ENCODE measurements at regions not wholly inside any gene's neighbourhood (a gene's known extent, or its start where the extent isn't known, plus 50 kb on each side); places are given as distances from the start of the nearest gene placed in this dataset.
"Not testable (repeated sequence)": the region's sequence is repeated elsewhere in the genome, so short reads cannot be mapped to it uniquely, and the experiment has no call there.

DNA sequence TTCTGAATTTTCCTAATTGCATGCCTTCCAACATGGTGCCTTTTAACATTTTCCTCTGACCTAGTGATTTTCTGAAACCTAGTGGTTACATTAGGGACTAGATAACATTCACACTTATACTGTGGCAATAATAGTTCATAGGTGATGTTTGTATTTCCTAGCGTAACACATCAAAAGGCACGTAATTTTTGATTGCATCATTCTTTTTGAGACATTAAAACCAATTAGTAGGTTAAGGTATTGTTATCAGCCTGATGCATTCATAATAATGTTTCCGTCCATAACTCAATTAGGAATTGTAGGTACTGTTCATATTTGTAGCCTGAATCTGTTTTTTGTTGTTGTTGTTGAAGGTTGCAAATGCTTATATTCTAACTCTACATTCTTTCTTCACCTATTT lies 192.4 kb downstream of the ANXA1 start:
- no peak for DNase-seq

DNA sequence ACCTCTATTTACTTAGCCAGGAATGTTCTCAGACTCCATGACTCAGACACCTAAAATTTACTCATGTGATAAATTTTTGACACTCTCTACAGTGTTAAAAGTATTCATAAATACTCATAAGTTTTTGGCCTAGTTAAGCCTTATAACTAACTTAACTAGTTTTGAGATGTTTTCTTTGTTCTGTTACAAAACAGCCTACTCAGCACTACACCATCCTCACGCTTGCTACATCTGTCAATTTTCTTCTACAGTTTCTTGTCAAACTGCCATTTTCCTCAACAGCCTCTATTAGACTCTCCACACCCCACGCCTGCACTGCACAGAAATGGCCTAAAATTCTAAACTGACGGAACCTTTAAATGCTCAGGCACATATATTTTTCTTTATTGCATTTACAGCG lies 195.5 kb downstream of the ANXA1 start:
- no peak for DNase-seq

DNA sequence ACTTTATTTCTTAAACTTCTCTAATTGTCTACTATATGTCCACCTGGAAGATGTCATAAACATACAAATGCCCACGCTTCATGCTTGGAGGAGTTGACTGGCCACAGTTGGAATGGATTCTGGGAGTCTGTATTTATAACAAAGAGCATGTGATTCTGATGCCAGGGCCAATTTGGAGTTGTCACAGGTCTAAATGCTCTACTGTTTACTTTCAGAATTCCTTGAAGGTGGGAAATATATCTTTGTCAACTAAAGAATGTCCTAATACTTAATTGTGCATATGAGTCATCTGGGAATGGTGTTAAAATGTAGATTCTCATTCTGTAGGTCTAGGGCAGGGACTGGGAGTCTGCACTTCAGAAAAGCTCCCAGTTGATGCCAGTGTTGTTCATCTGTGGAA lies 196.1 kb downstream of the ANXA1 start:
- no peak for DNase-seq

DNA sequence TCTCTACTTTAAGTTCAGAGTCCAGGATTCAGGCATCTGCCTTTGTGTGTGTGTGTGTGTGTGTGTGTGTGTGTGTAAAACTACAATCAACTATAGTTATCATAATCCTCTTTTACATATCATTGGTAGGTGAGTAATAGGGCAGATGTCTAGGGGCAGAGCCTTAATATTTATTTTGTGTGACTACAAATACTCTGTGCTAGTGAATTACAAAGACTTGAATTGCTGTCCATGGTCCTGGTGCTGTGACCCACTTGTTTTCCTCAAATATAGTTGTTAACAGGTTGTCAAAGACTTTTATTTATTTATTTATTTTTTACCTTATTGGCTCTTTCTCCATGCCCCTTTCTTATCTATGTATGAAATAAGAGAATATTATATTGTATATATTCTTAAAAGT lies 196.8 kb downstream of the ANXA1 start:
- DNase-seq, result no peak

DNA sequence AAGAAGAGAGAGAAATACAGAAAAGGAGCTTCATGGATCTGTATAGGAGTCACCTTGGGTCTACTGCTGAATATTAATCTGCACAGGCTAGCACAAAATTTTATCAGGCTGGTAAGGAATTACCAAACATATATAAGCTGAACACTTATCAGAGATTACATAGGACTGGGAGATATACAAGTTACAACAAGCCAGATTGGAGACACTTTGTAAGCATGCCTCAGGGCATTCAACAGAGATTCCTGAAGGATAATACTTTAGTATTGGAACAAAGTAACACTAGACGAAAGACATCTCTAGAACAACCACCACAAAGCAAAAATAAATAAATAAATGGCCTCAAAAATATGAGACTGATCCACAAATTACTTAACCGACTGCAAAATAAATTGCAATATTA lies 197.8 kb downstream of the ANXA1 start:
- no peak for DNase-seq

DNA sequence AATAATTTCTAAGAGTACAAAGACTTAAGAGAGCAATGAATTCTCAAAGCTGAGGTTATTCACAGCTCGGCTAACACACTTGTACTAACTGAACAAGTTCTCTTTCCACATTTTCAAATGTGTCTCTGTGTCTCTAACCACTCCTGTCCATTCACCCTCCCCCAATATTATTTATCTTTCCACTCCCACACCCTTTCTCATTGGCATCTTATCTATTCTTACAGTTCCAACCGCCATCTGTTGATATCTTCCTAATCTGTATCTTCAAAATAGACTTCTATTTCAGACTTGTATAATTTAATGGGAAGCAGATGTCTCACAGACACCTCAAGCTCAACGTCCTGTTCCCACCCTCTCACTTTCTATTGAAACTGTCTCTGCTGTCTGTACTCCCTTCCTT lies 205.9 kb downstream of the ANXA1 start:
- DNase-seq, result no peak

DNA sequence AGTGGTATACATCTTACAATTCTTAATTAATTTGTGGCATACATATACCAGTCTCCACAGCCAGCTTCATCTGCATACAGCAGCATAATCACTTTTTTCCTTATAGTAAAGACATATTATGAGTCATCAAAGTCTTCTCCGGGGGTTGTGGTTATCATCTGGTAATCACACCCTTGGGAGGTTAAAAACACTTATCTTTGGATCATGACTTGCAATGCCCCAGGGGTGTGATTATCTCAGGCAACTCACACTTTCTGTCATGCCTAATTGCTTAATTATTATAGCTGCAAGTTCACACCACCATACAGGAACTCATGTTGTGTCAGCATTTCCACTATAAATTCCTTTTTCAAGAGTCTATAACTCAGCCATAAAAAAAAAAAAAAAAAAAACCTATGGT lies 218.4 kb downstream of the ANXA1 start:
- no peak for DNase-seq

DNA sequence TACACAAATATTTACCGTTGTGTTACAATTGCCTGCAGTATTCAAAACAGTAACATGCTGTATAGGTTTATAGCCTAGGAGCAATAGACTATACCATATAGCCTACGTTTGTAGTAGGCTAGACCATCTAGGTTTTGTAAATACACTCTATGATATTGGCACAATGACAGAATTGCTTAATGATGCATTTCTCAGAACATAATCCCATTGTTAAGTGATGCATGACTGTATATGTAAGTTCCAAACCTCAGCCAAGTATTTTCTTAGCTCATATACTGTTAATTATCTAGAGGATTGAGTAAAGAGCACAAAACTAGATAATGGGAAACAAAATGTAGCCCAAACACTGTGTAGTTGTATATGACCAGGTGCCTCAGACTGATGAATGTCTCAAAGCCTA lies 220.1 kb downstream of the ANXA1 start:
- DNase-seq, result no peak

DNA sequence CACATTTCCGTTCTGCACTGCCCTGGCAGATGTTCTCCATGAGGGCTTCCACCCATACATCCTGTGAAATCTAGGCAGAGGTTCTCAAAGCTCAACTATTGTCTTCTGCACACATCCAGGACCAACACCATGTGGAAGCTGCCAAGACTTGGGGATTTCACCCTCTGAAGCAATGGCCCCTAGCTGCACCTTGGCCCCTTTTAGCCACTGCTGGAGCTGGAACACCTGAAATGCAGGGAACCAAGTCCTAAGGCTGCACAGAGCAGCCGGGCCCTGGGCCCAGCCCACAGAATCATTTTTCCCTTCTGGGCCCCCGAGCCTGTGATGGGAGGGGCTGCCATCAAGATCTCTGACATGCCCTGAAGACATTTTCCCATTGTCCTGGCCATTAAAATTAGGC lies 228.7 kb downstream of the ANXA1 start:
- no peak for DNase-seq

DNA sequence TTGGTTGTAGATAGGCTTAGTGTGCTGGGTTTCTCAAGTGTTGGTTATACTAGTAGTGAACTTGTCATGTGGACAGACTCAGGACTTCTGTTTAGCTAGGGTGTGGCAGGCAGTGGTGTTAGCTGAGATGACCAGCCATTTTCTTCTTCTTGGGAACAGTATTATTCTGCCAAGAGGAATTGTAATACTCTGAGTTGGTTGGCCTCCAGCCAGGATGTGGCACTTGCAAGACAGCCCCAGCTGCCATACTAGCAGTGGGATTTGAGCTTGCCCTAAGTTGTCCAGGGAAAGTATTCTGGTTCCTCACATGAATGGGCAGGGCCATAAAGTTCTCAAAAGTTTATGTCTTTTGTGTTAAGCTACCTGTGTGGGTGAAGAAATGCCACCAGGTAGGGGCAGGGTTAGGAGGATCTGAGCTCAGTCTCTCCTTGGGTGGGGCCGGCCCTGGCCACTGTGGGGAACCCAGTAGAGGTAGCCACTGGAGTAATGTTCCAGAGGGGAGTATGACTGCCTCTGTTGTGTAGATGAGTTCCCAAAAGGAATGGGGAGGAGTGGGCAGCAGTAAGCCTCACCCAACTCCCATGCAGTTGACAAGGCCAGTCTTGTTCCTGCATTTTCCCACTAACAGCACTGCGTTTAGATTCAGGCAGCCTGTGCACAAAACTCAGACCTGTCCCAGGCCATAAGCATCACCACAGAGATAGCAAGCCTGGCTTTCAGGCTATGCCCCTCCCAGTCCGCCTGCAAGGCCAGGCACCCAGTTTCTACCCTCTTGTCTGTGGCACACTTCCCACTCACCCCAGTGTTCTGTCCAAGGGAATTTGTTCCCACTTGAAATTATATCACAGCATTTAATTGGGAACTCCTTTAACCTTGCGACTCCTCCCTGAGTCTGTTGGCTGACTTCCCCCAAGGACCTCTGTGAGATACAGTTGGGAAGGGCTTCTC lies 250.7 kb downstream of the ANXA1 start:
- DNase-seq, result no peak

DNA sequence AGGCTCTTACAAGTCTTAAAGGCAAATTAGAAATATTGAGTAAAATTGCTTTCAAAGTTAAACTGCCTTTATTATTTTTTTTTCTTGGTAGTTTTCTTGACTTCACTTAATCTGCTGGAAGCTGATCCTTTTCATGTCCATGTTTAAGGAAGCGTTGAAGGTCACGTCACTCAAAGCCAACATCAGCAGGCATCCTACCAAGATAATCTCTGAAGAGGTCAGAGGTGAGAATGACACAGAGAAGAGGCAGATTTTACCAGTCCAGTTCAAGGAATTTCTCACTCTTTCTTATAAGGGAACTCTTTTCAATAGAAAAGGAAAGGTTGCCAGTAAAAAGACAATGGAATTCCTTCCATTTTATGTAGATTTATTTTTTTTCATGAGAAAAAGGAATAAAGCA lies 259.8 kb downstream of the ANXA1 start:
- no peak for DNase-seq

DNA sequence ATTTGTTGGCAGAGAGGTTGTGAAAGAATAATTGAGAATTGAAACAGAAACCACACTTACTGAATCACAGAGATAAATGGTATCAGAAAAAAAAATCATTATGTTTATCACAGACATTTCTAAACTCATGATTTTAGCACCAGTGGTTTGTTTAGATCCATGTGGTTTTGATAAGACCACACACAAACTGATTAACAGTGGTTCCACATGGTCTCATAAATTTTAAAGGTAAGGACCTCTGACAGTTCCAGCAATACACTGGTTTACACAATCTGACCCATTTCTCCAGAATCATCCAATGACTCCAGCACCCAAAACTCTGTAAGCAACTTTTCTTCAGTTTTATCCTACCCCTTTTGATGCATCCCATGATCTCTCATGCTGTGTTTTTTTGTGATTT lies 261.2 kb downstream of the ANXA1 start:
- no peak for DNase-seq

DNA sequence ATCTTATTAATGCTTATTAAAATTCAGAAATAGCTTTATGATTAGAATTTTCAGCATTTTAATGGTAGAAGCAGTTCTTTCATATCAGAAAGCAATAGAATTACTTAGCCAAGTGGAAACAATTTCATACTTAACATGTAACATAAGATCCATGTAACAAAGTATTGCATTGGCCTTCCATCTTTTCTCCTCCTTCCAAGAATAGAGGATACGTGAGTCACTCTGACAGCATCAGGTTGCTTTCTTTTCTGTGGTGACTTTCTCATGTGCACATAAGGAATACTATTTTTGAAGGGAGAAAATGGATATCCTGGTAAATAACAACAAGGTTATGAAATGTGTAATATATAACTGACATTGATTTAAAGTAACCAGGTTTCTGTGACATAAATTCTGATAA lies 272.2 kb downstream of the ANXA1 start:
- DNase-seq, result no peak

DNA sequence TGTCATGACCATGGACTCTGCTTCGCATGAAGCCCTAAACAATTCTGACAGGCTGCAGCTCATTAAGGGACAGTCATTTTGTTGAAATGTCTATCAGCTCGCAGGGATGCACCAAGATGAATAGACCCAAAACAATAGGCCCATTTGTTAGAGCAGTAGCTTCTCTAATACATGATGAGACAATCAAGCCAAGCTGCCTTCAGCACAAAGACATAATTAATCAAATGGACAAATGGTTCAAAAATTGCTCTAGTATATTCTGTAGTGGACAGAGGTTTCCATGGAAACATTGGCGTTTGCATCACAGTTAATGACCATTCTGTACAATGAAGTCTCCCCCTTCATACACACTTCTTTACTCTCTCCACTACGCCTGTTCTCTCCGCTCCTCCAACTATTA lies 274.6 kb downstream of the ANXA1 start:
- no peak for DNase-seq

DNA sequence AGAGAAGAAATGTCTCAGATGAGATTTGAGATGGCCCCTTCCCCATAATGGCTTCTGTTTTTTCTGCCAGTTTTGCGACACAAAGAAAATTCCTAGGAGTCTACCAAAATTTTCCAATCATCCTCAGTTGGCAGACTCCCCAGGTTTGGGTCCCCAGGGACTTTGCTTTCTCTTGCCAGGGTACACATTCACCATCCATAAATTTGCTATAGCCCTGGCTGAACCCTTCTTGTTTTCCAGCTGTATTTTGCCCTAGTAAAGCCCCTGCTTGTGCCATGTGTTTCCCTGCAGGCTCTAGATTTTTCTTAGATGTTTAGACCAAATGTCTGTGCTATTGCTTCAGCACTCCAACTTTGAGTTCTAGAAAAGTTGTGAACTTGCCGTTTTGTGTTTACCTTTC lies 283.2 kb downstream of the ANXA1 start:
- no peak for DNase-seq

DNA sequence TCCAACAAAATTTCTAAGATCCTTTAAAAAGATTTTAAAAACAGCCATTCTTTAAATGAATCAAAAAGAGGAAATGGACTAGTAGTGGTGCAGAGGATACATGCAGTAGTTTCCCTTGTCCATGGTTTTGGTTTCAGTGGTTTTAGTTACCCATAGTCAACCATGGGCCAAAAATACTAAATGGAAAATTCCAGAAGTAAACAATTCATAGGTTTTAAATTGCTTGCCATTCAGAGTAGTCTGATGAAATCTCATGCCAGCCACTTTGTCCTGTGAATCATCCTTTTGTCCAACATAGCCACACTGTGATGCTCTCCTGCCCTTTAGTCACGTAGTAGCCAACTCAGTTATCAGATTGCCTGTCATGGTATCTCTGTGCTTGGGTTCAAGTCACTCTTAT lies 286.1 kb downstream of the ANXA1 start:
- no peak for DNase-seq

DNA sequence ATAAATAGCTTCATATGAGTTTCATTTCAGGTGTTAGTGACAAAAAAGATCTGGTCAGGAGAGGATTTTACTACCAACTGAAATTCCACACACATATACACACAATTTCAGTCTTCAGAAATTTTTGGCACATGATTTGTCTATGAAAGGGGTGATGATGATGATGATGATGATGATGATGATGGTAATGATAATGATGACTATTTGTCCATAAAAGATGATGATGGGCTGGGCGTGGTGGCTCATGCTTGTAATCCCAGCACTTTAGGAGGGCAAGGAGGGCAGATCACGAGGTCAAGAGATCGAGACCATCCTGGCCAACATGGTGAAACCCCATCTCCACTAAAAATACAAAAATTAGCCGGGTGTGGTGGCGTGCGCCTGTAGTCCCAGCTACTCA lies 288.2 kb downstream of the ANXA1 start:
- not testable (repeated sequence) for DNase-seq

DNA sequence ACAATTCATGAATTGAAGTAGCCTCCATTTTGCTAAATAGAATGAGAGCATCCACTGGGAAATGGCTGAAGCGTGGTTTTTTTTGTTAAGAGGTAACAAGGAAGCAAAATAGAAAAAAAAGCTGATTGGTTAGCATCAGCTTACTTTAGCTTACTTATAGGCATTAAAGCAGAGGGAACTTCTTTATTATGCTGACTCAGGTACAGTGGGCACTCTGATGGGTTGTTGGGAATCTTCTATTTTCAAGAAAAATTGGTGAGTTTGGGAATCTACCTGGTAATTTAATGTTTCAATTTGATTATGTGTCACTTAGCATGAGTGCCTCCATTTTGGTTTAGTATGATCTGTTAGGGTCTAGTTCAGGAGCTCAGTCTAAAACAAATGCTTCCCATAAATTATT lies 289.6 kb downstream of the ANXA1 start:
- no peak for DNase-seq

DNA sequence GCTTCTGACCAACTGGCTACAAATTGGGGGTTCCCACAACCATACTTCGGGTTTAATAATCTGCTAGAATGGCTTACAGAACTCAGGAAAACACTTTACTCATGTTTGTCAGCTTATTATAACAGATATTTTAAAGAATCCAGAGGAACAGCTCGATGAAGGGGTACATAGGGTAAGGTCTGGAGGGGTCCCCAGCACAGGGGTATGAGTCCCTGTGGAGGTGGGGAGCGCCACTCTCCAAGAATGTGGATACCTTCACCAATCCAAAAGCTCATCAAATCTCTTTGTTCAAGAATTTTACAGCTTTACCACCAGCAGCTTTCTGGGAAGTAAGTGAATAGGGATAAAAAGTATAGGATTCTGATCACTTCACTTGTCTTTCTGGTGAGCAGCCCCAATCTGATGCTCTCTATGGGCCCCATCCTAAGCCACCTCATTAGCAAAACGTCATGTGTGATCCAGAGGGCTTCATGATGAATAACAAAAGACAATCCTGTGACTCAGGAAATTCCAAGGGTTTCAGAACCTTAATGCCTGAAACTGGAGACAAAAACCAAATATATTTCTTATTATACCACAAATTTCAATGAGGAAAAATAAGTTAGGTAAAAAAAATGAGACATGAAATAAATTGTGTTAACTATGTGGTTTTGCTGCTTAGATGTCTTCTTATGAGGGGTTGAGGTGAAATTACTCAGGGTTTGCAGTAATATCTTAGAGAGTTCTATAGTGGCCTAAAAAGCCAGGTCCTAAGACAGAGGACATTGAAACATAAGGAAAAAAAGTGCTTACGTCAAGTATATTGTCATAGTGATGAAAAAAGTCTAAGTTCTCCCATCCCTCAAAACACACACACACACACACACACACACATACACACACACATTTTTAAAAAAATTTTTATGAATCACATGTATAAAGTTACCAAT lies 290.5 kb downstream of the ANXA1 start:
- DNase-seq, result no peak

DNA sequence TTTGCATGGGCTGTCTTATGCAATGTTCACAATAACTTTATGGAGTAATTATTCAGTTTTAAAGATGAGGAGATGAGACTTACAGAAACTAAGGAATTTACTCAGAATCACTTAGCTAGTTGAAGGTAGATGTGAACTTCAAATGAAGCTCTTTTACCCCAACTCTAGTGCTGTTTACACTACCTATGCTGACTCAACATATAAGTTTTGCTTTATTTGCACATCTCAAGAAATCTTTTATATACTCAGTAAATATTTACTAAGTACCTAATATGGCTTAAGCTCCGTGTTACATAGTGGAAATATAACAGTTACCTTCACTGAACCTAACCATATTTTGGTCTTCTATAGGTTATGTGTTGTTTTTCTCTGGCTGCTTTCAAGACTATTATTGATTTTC lies 293.2 kb downstream of the ANXA1 start:
- DNase-seq, result no peak

DNA sequence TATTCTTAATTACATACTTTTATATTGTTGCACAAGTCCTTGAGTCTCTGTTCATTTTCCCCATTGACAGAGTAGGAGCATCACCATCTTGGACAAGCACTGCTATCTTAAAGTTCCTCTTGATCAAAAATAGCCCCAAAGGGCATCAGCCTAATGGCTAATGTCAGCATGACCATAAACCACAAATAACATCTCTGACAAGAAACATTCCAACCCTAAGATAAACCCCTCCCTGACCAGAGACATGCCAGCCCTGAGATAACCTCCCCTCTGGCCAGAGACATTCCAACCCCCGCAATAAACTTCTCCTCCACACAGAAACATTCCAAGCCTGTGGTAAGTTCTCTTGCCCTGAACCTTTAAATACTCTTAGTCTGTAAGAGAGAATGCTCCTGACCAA lies 293.7 kb downstream of the ANXA1 start:
- DNase-seq, result not testable (repeated sequence)

DNA sequence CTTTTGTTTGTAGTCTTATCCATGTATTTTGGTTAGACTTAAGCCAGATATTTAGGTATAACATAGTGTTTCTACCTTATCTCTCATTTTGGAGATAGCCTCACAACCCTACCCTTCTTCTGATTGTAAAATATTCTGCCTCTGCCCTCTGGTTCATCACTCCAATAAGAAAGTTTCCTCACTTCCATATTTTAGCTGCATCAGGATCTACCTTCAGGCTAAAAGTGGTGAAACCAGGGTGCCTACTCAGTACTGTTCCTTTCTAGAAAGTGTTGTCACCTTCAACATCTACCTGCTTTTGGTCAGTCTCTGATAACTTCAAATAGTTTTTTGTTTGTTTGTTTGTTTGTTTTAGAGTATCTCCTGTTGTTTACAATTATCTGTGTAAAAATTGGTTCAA lies 294.6 kb downstream of the ANXA1 start:
- no peak for DNase-seq

DNA sequence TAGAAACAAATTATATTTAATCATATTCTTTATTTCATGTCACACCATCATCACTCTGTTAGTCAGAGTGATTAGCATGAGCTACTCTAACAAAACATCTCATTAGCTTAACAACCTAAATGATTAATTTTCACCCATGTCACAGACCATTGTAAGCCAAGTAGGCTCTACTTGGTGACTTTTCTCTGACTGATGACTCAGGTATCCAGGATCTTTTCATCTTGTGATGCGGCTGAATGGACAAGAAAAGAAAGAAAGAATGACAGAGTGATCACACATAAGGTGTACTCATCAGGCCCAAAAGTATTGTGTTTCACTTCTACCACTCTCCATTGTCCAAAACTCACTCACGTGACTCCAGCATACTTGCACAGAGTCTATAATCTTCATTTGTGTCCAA lies 299.3 kb downstream of the ANXA1 start:
- no peak for DNase-seq

DNA sequence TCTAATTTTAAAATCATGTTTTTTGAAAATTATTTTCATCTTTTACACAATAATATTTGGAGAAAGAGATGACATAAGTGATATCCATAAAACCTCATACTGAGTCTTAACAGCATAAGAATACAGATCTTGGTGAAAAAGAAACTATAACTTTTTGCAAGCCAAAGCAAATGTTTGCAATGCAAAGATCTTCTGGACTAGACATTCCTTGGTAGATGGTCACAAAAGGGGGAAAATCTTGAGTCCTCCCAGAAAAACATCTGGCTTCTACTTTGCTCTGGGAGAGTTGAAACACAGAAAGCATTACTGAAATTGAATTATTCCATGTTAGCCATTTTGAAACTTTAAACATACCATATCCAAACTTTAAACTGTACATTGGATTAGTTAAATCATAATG lies 308.2 kb downstream of the ANXA1 start:
- DNase-seq, result no peak
